NCI-H146 treated with DMSO at 0.1 percent for 48 hours (cell line): ENCODE measurements at regions not wholly inside any gene's neighbourhood (a gene's known extent, or its start where the extent isn't known, plus 50 kb on each side); places are given as distances from the start of the nearest gene placed in this dataset.

Experiments used
- DNase-seq: peaks from one replicate; lab custom pipeline; 2025; ENCODE audit not compliant: unreplicated experiment; lab: John Stamatoyannopoulos, UW

DNA sequence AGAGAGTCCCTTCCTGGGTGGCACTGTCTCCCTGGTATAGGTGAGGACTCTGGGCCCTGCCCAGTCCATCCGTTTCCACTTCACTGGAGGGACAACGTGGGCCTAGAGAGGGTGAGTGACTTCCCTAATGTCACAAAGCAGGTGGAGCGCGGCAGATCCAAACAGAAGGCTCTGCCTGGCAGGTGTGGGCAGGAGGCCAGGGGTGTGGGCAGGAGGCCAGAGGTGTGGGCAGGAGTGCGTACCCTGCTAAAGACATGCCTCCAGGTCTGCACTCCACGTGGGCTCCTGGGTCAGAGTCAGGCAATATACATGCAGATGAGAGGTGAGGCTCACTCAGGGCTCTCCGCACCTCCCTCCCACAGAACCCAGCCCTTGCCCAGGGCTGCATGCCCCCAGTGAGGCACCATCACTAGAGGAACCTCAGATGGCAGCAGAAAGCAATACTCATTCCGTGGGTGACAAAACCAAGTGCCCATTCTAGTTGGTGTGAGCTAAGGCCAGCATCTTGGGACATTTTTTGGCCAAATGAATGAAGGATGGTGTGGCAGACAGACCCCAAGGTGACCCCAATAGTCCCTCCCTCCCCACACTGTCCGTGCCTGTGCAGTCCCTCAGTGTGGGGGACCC lies 271.6 kb upstream of the RTL1 start:
- no peak for DNase-seq

- DNase-seq = peak; percentile 4
These were observed 272.4 kb upstream of the RTL1 start for GRCh38 chr14:101175731-101176534.

DNA sequence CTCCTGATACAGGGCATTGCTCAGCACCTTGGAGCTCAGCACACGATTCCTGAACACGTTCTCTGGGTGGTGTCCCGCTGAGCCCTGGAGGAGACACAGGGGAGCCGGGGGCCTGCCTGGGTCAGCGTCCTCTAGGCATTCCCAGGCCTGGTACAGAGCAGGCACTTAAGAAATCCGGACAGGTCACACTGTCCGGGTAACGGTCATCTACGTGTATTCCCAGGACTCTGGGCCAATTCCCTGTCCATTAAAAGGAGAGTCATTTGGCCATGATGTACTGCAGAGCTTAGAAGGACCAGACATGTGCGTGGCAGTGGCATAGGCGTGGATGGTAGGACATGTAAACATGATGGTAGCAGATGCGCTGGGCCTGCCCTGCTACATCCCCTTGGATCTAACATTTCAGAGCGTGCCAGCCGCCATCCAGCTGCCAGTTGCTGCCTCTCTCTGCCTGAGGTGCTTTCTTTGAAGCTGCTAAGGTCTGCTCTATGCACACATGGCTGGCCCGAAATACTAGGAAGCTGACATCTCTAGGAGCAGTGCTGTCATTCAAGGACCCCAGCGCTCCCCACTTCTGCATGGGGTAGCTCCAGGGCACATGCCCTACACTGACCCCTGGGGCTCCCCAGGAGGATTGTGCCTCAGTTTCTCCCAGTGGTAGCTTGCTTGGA lies 273.1 kb upstream of the RTL1 start:
- no peak for DNase-seq

- DNase-seq = no peak
These were observed 273.9 kb upstream of the RTL1 start for GRCh38 chr14:101177301-101177971.

- no peak for DNase-seq
These were observed 274.9 kb upstream of the RTL1 start for GRCh38 chr14:101178184-101179072.

DNA sequence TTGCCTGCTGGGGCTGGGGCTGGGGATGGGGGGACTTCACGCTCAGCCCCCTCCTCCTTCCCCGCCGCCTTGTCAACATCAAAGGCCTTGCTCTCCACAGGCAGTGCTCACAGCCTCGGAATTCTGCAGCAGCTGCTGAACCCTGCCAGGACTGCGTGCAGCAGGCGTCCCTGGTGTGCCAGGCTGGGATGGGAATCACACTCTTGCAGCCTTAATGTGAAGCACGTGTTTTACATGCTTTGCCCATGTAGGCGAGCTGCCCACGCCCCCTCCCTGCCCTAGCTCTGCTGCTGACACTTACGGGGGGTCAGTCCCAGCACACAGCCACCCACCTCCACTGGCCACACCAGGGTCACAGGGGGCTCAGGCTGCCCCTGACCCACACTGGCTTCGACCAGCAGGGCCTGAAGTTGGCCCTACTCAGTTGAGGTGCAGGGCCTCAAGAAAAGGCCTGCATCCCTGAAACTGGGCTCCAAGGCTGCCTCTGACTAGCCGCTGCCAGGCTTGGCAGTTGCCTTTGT lies 276.2 kb upstream of the RTL1 start:
- no peak for DNase-seq

DNA sequence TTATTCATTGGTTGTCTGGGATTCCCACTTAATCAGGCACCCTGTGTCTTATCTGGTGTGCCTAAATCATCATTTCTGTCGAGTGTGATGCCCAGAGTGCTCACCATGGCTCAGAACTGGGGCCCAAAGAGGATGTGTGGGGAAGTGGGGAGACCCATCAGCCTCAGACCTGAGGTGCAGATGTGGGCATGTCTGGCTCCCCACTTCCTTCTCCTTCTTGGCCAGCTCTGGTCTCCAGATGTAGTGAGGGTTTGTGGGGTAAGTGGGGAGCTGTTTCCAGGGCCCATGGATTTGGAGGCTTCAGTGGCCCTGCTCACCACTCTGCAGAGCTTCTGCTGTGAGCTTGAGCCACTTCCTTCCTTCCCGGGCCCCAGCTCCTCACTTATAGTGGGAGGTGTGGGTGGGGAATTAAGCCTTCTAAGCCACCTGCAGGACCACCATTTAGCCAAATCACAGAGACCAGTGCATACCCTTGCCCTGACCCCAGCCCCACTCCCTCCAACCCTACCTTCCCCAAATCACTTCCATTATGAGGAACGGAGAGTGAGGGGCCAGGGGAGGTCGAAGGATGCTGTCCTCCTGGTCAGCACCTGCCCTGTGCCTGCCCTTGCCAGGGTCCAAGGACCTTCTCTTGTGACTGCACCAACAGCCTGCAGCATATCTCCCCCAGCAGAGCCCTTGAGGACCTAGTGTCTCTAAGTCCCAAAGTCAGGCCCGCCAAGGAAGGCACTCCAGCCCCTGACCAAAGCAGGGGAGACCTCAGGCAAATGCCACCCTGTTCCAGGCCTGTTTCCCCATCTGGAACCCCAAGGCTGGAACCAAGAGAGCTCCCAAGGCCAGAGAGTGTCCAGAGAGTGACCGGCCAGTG lies 278.2 kb upstream of the RTL1 start:
- no peak for DNase-seq

DNA sequence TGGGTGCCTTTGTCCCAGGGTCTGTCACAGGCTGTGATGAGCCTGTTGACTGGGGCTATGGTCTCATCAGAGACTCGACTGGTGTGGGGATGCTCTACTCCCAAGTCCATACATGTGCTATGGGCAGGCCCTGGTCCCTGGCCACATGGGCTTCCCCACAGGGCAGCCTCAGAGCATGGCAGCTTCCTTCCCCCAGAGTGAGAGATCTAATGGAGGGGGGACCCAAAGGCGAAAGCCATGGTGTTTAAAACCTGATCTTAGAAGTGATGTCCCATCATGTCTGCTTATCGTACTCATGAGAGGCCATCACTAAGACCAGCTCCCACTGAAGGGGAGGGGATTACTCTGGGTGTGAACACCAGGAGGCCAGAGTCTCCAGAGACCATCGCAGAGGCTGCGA lies 279.0 kb upstream of the RTL1 start:
- DNase-seq = no peak

DNA sequence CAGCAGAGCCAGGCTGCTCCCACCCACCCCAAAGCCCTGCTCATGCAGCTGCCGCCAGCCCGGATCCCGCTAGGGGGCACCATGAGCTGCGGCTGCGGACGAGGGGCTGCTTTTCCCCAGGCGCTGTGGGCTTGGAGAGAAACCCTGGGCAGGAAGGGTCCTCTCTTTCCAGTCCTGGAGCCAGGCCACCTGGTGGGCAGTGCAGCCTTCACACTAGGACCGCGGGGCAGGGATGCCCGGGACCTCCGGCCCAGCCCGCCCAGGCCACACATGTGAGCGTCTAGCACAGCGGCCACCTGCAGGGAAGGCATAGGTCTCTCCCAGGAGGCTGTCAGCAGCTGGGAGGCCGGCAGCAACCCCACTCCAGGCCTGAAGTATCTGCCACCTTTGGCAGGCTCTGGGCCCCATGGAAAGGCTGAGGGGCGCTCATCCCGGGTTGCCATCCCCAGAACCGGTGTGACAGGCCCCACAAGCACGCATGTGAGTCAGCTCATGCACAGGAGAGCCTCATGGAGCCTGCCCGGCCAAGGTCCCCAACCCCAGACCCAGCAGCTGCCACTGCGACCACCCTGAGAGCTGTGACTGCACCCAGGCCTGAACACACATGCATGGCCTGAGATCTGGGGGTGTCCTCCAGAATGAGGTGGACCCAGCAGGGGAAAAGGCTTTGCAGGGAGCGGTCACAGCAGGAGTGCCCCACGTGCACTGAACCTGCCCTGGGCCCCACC lies 280.0 kb upstream of the RTL1 start:
- DNase-seq = no peak

- no peak for DNase-seq
These were observed 280.6 kb upstream of the RTL1 start for GRCh38 chr14:101184104-101184455.

- DNase-seq = no peak
These were observed 281.1 kb upstream of the RTL1 start for GRCh38 chr14:101184572-101184971.

- no peak for DNase-seq
These were observed 281.7 kb upstream of the RTL1 start for GRCh38 chr14:101185073-101185835.

- no peak for DNase-seq
These were observed 282.4 kb upstream of the RTL1 start for GRCh38 chr14:101185946-101186345.

DNA sequence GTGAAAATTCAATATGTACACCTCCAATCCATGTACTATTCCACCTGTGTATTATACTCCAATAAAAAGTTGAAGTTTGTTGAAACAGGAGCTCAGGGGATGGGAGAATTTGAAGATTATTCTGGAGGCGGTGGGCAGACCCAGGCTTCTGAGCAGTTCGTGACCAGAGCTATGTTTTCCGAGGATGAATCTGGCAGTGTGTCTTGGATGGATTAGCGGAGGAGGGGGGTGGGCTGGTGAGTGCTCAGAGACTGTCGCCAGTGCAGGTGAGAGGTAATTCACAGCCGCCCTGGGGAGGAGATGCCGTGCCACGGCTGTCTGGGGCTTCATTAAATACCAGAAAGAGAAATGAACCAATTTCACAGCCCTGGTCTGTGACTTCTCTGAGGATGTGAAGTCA lies 283.0 kb upstream of the RTL1 start:
- no peak for DNase-seq

GRCh38 chr14:101186992-101187815 lies 283.7 kb upstream of the RTL1 start:
- peak; percentile 38 for DNase-seq

DNA sequence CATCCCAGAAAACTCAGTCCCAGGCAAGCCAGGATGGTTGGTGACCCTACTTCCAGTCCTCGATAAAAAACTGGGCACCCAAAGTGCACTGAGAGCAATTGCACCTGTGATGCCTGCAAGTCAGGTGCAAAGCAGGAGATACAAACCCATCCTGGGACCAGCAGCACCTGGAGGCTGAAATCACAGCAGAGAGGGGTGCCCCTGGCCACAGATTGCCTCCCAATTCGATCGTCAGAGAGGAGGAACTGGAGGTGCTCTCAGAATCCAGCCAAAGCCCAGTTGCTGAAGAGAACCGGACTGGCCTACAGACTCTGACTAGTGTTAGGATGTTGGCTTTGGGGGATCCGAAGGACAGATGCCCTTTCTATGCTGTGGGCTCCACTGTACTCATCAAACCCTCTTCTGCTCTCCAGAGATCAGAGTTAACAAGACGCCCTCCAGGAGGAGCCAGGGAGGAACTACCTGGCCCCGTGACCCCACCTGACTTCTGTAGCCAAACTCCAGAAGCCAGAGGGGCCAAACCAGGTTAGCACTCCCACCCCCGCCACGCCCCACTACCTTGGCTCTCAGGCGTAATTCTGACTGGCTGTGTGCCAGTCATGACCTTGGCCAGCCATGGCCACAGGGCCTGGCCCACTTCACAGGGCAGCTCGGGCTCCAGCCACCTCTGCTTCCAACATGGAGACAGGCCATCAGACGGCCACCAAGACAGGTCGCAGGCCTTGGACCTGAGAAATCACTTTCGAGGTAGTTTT lies 284.5 kb upstream of the RTL1 start:
- no peak for DNase-seq

DNA sequence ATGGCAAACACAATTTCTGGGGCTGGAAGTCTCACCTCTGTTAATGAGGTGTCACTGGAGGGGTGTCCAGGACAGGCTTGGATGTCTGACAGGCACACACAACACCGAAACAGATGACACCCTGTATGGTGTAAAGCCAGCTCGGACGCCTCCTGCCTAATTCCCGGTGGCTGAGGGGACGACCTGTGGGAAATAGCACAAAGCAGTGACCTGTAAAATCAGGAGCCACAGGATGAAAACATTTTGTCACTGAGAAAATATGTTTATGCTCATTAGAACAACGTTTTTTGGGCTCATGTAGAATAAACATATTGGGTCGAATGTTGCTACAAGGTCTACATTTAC lies 285.0 kb upstream of the RTL1 start:
- DNase-seq = no peak
